PFSK-1 (cell line): ENCODE measurements at regions not wholly inside any gene's neighbourhood (a gene's known extent, or its start where the extent isn't known, plus 50 kb on each side); places are given as distances from the start of the nearest gene placed in this dataset.

ENCODE experiments used
- FOXP2 ChIP-seq: optimal IDR thresholded peaks from 2 replicates; pipeline ENCODE3; 2011; ENCODE audit warnings: borderline replicate concordance, control low read depth, inconsistent platforms; ENCODE audit not compliant: insufficient read depth; ENCODE audit errors: extremely low read length, extremely low read depth
- POLR2AphosphoS5 ChIP-seq: IDR thresholded peaks from 2 replicates; pipeline ENCODE4 v1.6.1; 2012; ENCODE audit warnings: low read depth, mild to moderate bottlenecking, control low read depth, low read length, moderate library complexity
- SIN3A ChIP-seq: IDR thresholded peaks from 2 replicates; pipeline ENCODE4 v1.6.1; 2012; ENCODE audit warnings: mild to moderate bottlenecking, low read length, moderate library complexity, borderline replicate concordance; ENCODE audit not compliant: insufficient read depth
- TAF1 ChIP-seq: IDR thresholded peaks from 2 replicates; pipeline ENCODE4 v1.6.1; 2012; ENCODE audit warnings: low read length, control low read depth, borderline replicate concordance; ENCODE audit not compliant: insufficient read depth
- TF ChIP-seq, protein P1 (sequence below), 2 experiments: IDR thresholded peaks; 2 replicates each; pipeline versions ENCODE4 v1.6.1 to v1.8.0; 2011 to 2012; ENCODE audit warnings: low read depth in 2 of 2, low read length in 2 of 2, control low read depth in 1 of 2, inconsistent platforms in 1 of 2, mild to moderate bottlenecking in 1 of 2, moderate library complexity in 1 of 2; ENCODE audit not compliant: insufficient read depth in 1 of 2

DNA sequence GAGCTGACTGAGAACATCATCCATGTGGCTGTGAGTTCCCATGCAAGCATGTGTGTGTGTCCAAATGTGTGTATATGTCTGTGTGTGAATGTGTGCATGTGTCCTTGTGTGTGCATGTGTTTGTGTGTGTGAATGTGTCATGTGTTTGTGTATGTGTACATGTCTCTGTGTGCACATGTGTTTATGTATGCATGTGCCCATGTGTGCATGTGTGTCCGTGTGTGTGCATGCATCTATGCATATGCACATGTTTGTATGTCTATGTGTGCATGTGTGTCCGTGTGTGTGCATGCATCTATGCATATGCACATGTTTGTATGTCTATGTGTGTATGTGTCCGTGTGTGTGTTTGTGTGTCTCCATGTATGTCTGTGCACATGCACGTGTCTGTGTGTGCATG, 99.7 kb downstream of the LBH start:
- TF ChIP-seq POLR2AphosphoS5, result no peak
- no peak for TF ChIP-seq TAF1
- TF ChIP-seq FOXP2, result no peak
- TF ChIP-seq SIN3A, result no peak
- TF ChIP-seq, protein P1, sequence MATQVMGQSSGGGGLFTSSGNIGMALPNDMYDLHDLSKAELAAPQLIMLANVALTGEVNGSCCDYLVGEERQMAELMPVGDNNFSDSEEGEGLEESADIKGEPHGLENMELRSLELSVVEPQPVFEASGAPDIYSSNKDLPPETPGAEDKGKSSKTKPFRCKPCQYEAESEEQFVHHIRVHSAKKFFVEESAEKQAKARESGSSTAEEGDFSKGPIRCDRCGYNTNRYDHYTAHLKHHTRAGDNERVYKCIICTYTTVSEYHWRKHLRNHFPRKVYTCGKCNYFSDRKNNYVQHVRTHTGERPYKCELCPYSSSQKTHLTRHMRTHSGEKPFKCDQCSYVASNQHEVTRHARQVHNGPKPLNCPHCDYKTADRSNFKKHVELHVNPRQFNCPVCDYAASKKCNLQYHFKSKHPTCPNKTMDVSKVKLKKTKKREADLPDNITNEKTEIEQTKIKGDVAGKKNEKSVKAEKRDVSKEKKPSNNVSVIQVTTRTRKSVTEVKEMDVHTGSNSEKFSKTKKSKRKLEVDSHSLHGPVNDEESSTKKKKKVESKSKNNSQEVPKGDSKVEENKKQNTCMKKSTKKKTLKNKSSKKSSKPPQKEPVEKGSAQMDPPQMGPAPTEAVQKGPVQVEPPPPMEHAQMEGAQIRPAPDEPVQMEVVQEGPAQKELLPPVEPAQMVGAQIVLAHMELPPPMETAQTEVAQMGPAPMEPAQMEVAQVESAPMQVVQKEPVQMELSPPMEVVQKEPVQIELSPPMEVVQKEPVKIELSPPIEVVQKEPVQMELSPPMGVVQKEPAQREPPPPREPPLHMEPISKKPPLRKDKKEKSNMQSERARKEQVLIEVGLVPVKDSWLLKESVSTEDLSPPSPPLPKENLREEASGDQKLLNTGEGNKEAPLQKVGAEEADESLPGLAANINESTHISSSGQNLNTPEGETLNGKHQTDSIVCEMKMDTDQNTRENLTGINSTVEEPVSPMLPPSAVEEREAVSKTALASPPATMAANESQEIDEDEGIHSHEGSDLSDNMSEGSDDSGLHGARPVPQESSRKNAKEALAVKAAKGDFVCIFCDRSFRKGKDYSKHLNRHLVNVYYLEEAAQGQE (IDR thresholded peaks at IDR 0.05; ENCODE audit: insufficient read depth in 1 of 2, low read depth in 2 of 2, low read length in 2 of 2), result no peak
